Cardiac muscle cell (in vitro differentiated cells and primary cell): ENCODE measurements at regions not wholly inside any gene's neighbourhood (a gene's known extent, or its start where the extent isn't known, plus 50 kb on each side); places are given as distances from the start of the nearest gene placed in this dataset.
A peak's percentile ranks its signal among the peaks of the same experiment; 100 is the strongest.

ENCODE experiments used
- DNase-seq, 2 donors: peaks; one replicate each; pipeline versions ENCODE4 v3.0.0 to v3.0.0-alpha.2; 2010 to 2017; ENCODE audit warnings: low read depth in 1 of 2, low spot score in 1 of 2
- H3K27ac ChIP-seq: fragments of 200-600 bp; sonication (generic); 2 replicates; pipeline ENCODE4 v1.5.1; 2016
- H3K27me3 ChIP-seq: fragments of 200-600 bp; sonication (generic); 2 replicates; pipeline ENCODE4 v1.6.0; 2016; ENCODE audit warnings: control low read depth
- H3K36me3 ChIP-seq: fragments of 200-600 bp; sonication (generic); 2 replicates; pipeline ENCODE4 v1.5.1; 2016; ENCODE audit warnings: control low read depth
- H3K4me1 ChIP-seq: fragments of 200-600 bp; sonication (generic); 2 replicates; pipeline ENCODE4 v1.8.1; 2017; ENCODE audit warnings: low read depth, mild to moderate bottlenecking, mixed run types
- H3K4me3 ChIP-seq: fragments of 200-600 bp; sonication (generic); 2 replicates; pipeline ENCODE4 v1.5.1; 2016; ENCODE audit warnings: mild to moderate bottlenecking
- H3K9me3 ChIP-seq: fragments of 200-600 bp; sonication (generic); 2 replicates; pipeline ENCODE4 v1.5.1; 2017; ENCODE audit warnings: low read depth, mild to moderate bottlenecking, control low read depth
- TF ChIP-seq, protein P1 (sequence below): IDR thresholded peaks from 2 replicates; pipeline ENCODE4 v1.5.1; 2012; ENCODE audit warnings: low read depth, mild to moderate bottlenecking, low read length

DNA sequence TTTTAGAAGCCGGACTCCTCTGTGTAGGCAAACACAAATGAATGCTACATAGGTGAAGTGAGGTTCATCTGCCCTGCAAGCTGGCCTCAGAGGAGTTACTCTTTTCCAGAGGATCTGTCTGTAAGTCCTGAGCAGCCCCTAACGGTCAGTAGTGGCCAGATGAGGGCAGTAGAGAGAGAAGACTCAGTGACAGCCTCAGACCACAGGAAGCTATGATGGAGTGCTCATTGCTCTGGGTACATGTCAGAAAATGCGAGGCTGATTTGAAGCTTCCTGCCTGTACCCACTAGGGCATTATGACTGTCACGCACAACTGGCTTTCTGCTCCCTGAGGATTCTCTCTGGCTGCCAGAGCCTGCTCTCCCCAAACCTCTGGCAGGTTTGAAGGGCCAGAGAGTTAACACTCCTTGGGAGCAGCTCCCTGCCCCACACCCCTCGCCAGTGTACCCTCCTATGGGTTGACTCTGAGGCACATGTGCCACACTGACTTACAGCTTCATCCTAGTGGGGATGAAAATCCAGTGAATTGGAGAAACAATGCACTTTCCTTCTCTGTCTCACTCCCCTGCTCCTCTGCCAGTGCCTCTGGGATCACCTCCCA is 141.5 kb downstream of the GABRG2 start:
- Histone ChIP-seq H3K4me3 (no peak overlapping the region), H3K4me1 (peaks cover 12% of the 10 kb centered on the region), H3K27me3 (no peaks in the 10 kb centered on the region), H3K27ac (no peak overlapping the region), H3K36me3 (no peaks in the 10 kb centered on the region), H3K9me3 (no peaks in the 10 kb centered on the region)
- DNase-seq: peak; percentile 0 to 72
- TF ChIP-seq, protein P1, sequence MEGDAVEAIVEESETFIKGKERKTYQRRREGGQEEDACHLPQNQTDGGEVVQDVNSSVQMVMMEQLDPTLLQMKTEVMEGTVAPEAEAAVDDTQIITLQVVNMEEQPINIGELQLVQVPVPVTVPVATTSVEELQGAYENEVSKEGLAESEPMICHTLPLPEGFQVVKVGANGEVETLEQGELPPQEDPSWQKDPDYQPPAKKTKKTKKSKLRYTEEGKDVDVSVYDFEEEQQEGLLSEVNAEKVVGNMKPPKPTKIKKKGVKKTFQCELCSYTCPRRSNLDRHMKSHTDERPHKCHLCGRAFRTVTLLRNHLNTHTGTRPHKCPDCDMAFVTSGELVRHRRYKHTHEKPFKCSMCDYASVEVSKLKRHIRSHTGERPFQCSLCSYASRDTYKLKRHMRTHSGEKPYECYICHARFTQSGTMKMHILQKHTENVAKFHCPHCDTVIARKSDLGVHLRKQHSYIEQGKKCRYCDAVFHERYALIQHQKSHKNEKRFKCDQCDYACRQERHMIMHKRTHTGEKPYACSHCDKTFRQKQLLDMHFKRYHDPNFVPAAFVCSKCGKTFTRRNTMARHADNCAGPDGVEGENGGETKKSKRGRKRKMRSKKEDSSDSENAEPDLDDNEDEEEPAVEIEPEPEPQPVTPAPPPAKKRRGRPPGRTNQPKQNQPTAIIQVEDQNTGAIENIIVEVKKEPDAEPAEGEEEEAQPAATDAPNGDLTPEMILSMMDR: no peak

DNA sequence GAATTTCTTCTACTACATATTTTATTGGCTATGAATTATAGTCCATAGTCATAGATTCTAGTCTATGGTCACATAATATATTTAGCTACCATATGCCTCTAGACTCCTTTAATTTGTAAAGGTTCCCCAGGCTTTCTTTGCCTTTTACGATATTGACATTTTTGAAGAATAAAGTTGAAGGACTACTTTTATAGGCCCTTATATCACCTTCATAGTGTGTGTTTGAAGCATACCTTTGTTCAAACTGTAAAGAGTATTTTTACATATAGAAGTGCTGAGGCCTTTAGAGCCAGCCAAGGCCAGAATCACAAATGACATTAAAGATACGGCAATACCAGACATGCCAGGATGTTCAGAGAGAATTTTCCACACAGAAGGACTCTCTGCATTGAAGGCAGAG is 147.0 kb downstream of the GABRG2 start:
- no peak overlapping the region for H3K4me3 ChIP-seq
- no peaks in the 10 kb centered on the region for H3K36me3 ChIP-seq
- no peaks in the 10 kb centered on the region for H3K27me3 ChIP-seq
- H3K4me1 ChIP-seq: no peaks in the 10 kb centered on the region
- DNase-seq: no peak
- H3K9me3 ChIP-seq: no peaks in the 10 kb centered on the region
- TF ChIP-seq, protein P1: no peak
- no peak overlapping the region for H3K27ac ChIP-seq

DNA sequence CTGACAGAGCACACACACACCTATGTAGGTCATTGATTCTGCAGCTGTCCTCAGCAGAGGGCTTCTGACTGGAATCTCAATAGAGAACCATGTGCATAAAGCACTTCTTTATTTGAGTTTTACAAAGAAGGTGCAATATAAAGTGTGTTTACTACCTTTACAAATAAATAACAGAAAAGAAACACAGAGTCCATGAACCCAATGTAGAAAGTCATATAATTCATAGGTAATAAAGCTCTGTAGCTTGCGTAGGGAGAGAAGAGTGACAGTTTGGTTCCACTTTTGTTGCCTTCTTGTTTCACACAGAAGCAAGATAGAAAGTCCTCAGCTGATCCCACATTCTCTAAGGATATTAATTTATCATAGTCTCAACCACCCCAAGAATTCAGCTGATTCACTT is 149.5 kb downstream of the GABRG2 start:
- no peak for DNase-seq
- no peaks in the 10 kb centered on the region for H3K27me3 ChIP-seq

DNA sequence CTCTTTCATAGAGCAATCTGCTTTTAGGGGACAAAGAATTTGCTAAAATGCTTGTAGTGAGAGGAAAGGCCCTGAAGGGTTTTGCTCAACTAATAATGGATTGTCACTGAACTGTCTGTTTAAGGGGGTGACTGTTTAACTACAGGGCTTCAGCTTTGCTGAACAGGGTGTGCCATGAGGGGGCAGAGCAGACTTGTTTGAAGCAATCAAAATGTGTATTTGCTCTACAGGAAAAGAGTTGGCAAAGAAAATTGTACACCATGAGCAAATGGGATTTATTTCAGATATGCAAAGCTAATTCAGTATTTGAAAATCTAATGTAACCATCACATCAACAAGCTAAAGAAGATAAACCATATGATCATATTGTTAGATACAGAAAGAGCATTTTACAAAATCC is 154.3 kb downstream of the GABRG2 start:
- no peaks in the 10 kb centered on the region for H3K27me3 ChIP-seq
- no peak overlapping the region for H3K4me3 ChIP-seq
- TF ChIP-seq, protein P1: no peak
- no peaks in the 10 kb centered on the region for H3K36me3 ChIP-seq
- no peak overlapping the region for H3K27ac ChIP-seq
- no peak for DNase-seq
- H3K4me1 ChIP-seq: no peaks in the 10 kb centered on the region
- no peaks in the 10 kb centered on the region for H3K9me3 ChIP-seq

More for the DNA sequence above, 149.5 kb downstream of the GABRG2 start:
- H3K9me3 ChIP-seq: no peaks in the 10 kb centered on the region
- no peaks in the 10 kb centered on the region for H3K36me3 ChIP-seq
- H3K4me1 ChIP-seq: no peaks in the 10 kb centered on the region
- TF ChIP-seq, protein P1: no peak
- no peak overlapping the region for H3K4me3 ChIP-seq
- no peak overlapping the region for H3K27ac ChIP-seq

DNA sequence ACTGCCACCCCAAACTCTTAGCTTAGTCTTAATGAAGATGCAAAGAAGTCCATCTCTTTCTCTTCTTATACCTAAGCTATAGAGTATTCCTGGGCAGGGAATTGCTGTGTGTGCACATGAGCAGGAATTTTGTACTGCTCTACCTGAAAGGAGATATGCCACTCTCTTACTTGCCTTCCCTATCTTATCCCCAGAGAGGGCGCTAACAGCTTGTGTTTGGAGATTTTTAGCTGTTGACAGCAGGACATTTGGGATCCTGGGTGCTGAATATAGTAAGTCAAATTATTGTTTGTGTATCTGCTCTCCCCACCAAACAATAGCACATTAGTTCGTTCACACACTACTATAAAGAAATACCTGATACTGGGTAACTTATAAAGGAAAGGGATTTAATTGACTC is 159.5 kb downstream of the GABRG2 start:
- Histone ChIP-seq H3K4me1 (no peaks in the 10 kb centered on the region), H3K9me3 (no peaks in the 10 kb centered on the region), H3K36me3 (no peaks in the 10 kb centered on the region), H3K27me3 (no peaks in the 10 kb centered on the region), H3K4me3 (no peak overlapping the region), H3K27ac (no peak overlapping the region)
- TF ChIP-seq, protein P1: no peak
- peak in 1 of 2 donors; percentile 41 for DNase-seq
